Colonic mucosa (tissue), 4 donors: ENCODE measurements at regions not wholly inside any gene's neighbourhood (a gene's known extent, or its start where the extent isn't known, plus 50 kb on each side); places are given as distances from the start of the nearest gene placed in this dataset.

Experiments used
- DNase-seq: peaks from one replicate; pipeline ENCODE4 v3.0.0-alpha.2; 2020
- H3K27ac ChIP-seq: fragments of 200-600 bp; one replicate; pipeline ENCODE4 v1.8.0; 2021
- H3K27me3 ChIP-seq: fragments of 200-600 bp; one replicate; pipeline ENCODE4 v1.8.0; 2021
- H3K36me3 ChIP-seq: fragments of 200-600 bp; one replicate; pipeline ENCODE4 v1.8.0; 2021
- H3K4me1 ChIP-seq: fragments of 200-600 bp; one replicate; pipeline ENCODE4 v1.8.0; 2021; ENCODE audit warnings: mild to moderate bottlenecking
- H3K4me3 ChIP-seq: fragments of 200-600 bp; one replicate; pipeline ENCODE4 v1.8.0; 2021
- H3K9ac ChIP-seq, 2 donors: one replicate each; pipeline ENCODE4 v1.7.0; 2013; ENCODE audit warnings: control low read depth in 2 of 2, low read depth in 2 of 2, low read length in 2 of 2
- H3K9me3 ChIP-seq: fragments of 200-600 bp; one replicate; pipeline ENCODE4 v1.8.0; 2021
- CTCF ChIP-seq: fragments of 200-600 bp; IDR thresholded peaks from one replicate; pipeline ENCODE4 v1.8.0; 2022; ENCODE audit warnings: antibody characterized with exemption, mild to moderate bottlenecking
- intact Hi-C: fragments of 100-400 bp; cut with DNase I; formaldehyde crosslinking; loops from one replicate; pipeline ENCODE4 v1.14.1; 2022
- donor health status: healthy.
- donor health status: DM: no; HTN: no; CAD: no.
- donor health status: DM: no; HTN: no; CAD: no.

DNA sequence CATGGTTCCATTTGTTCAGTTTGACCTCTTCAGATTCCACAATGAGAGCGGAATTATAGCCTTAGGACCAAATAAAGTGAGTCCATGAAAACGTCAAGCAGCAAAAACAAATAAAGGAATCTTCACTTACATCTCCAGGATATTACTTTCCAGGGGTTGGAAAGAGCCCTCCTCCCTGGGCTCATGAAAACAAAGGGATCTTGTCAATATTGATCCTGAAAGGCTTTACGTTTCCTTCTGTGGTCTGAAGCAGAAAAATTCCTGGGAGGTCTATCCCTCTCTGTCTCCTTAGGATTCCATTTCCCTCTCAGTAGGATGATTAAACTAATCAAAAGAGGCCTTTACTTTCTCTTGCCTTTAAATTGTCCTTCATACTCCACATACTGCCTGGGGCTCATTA, 293.5 kb downstream of the GPAM start:
- no peaks in the 10 kb centered on the region for H3K9me3 ChIP-seq

GRCh38 chr10:111916011-111916410, 267.6 kb downstream of the GPAM start:
- Histone ChIP-seq H3K9me3 (no peaks in the 10 kb centered on the region), H3K27ac (no peak overlapping the region), H3K27me3 (no peaks in the 10 kb centered on the region), H3K4me3 (no peak overlapping the region), H3K36me3 (no peaks in the 10 kb centered on the region), H3K9ac (no peak overlapping the region), H3K4me1 (no peaks in the 10 kb centered on the region)
- no peak for DNase-seq
- TF ChIP-seq CTCF = no peak
- intact Hi-C loops = no loop called here

More for the DNA sequence above, 293.5 kb downstream of the GPAM start:
- Histone ChIP-seq H3K27me3 (no peaks in the 10 kb centered on the region), H3K4me1 (no peaks in the 10 kb centered on the region), H3K36me3 (no peaks in the 10 kb centered on the region), H3K27ac (no peak overlapping the region), H3K9ac (no peak overlapping the region), H3K4me3 (no peak overlapping the region)
- intact Hi-C loops = no loop called here
- DNase-seq = no peak
- no peak for TF ChIP-seq CTCF

DNA sequence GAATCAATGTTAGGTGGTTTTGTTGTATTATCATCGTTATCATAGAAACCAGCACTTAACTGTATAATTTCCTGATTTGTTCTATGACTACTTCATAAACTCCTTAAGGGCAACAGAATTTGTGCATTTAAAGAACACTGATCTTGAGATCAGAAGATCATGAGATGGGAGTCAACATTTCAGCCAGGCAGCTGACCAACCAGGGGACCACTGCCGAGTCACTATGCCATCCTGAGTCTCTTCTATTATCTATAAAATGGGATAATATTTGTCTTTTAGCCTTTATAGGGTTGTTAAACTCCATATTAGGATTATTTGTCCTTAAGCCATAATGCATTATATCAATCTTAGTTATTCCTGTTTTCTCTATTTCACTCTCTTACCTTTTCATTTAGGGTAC, 261.7 kb downstream of the GPAM start:
- no peaks in the 10 kb centered on the region for H3K36me3 ChIP-seq
- no peaks in the 10 kb centered on the region for H3K9me3 ChIP-seq
- H3K9ac ChIP-seq = no peak overlapping the region
- H3K27ac ChIP-seq = no peak overlapping the region
- no peak overlapping the region for H3K4me3 ChIP-seq
- intact Hi-C loops = no loop called here
- no peak for TF ChIP-seq CTCF
- DNase-seq = no peak
- no peaks in the 10 kb centered on the region for H3K27me3 ChIP-seq
- no peaks in the 10 kb centered on the region for H3K4me1 ChIP-seq

GRCh38 chr10:111923032-111923431, 260.5 kb downstream of the GPAM start:
- Histone ChIP-seq H3K27ac (no peak overlapping the region), H3K36me3 (no peaks in the 10 kb centered on the region), H3K9me3 (no peaks in the 10 kb centered on the region), H3K4me1 (no peaks in the 10 kb centered on the region), H3K4me3 (no peak overlapping the region), H3K9ac (no peak overlapping the region), H3K27me3 (no peaks in the 10 kb centered on the region)
- no peak for TF ChIP-seq CTCF
- no peak for DNase-seq
- intact Hi-C loops = no loop called here

- Histone ChIP-seq H3K9me3 (no peaks in the 10 kb centered on the region), H3K27me3 (no peaks in the 10 kb centered on the region), H3K4me3 (no peak overlapping the region), H3K4me1 (no peaks in the 10 kb centered on the region), H3K36me3 (no peaks in the 10 kb centered on the region), H3K9ac (no peak overlapping the region), H3K27ac (no peak overlapping the region)
- intact Hi-C loops = no loop called here
- DNase-seq = no peak
- TF ChIP-seq CTCF = no peak
These were observed 257.3 kb downstream of the GPAM start for GRCh38 chr10:111926286-111926685.

DNA sequence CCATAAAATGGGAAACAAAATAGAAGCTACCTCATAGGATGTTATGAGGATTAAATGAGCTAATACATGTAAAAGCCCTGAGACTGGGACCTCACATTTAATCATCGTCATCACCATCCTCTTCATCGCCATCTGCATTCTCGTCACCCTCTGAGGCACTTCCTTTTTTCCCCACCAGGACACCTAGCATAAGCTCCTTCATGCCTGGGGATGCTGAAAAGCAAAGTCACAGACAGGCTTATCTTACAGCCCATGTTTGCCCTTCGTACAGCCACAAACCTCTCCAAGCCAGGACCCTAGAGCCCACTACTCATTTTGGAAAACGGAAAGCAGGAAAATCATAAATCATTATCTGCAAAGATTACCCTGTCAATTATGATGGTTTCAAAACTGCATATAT, 249.6 kb downstream of the GPAM start:
- intact Hi-C loops = no loop called here
- H3K4me1 ChIP-seq = no peaks in the 10 kb centered on the region
- DNase-seq = no peak
- no peaks in the 10 kb centered on the region for H3K36me3 ChIP-seq
- H3K4me3 ChIP-seq = no peak overlapping the region
- no peaks in the 10 kb centered on the region for H3K9me3 ChIP-seq
- no peak overlapping the region for H3K9ac ChIP-seq
- TF ChIP-seq CTCF = no peak
- no peak overlapping the region for H3K27ac ChIP-seq
- no peaks in the 10 kb centered on the region for H3K27me3 ChIP-seq
